ENCODE measurements at regions not wholly inside any gene's neighbourhood (a gene's known extent, or its start where the extent isn't known, plus 50 kb on each side); places are given as distances from the start of the nearest gene placed in this dataset.
"Not testable (repeated sequence)": the region's sequence is repeated elsewhere in the genome, so short reads cannot be mapped to it uniquely, and the experiment has no call there.

DNA sequence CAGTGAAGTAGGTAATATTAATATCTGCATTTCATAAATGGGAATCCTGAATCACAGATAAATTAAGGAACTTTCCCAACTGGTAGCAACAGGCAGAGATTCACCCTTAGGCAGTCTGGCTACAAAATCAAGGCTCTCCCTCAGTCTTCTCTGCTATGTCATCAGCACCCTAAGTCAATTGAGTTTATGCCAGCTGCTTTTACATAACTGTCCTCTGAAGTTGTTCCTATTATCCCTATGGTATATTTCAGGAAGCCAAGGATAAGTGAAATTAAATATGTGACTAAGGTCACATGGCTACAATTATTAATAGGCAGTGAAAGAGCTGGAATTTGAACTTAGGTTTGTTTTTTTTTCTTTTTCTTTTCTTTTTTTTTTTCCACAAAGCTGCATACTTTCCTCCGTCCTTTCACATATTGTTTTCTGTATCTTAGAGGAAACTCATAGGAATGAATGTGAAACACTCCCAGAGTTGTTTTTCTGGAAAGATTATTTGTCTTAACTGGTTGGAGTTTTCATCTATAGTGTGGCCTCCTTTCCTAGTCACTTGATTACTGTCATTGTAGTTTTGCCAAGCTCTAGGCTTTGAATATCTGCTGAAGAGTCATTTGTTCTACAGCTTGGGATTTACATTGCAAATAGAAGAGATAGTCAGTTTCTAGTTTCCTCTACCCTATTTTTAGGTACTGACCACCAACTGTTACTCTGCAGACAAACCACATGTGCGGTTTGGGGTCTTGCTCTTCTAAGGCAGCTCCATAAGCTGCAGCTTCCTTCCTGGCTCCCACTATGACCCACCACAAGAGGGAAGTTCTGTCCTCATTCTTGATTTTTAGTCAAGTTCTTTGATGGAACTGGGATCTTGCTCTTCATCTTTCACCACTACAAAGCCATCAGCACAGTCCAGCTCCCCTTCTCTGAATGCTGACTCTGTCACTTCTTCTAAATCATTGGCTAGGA is 338.0 kb upstream of the KIAA1217 start:
- no peak for DNase-seq (ENCODE audit: low read depth in 2 of 2)

DNA sequence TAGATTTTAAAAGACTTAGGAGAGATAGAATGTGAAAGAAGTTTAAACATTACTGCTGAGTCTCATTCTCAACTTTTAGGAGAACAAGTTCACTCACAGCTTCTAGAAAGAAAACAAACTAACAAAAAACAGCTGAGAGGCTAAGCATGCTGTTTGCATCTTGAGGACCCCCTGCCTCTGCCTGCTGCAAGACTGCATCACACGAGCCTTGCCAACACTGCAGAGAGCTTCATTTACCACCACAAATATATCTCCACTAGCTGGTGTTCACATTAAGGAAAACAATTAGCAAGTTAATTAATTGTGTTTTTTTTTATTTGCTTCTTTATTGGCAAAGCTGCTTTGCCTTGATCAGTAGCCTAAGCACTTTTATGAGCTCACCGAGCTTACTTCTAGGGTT is 336.6 kb upstream of the KIAA1217 start:
- no peak for DNase-seq (ENCODE audit: low read depth in 2 of 2)

DNA sequence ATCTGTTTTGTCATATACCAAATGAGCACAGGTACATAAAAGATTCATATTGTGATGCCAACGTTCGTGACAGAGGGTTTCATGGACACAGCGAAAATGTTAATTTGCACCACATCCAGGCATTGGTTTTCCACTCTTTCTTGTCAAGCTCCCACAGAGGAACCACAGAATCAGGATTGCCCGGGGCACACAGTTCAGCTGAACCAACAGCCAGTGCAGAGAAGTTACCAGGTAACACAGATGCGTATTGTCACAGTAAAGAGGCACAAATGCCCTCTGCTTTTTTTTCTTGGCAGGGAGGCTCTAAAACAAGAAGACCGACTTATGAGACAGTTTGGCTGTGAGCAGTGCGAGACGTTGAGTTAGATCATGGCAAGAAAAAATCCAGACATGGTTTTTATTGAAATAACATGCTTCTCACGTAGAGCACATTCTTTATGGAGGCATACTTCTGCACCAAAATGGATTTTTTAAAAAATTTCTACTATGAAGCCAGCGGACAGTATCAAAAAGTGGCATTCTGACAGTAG is 331.1 kb upstream of the KIAA1217 start:
- no peak for DNase-seq (ENCODE audit: low read depth in 2 of 2)

DNA sequence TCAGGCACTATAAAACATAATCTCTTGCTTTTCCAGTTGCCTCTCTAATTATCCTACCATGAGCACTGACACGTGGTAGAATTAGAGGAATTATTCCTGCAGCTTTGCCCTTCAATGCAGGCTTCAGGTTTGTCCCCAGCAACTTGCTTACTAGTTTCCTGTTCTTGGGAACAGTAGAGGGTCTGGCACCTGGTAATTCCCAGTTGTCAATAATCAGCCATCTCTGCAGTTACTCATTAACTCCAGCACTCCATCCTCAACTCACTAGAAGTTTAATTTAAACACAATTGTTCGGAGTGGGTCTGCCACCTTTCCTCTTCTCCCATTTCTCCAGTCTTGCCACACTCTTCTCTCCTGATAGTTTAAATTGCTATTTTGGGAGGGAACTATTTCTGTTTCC is 324.3 kb upstream of the KIAA1217 start:
- no peak for DNase-seq (ENCODE audit: low read depth in 2 of 2)

DNA sequence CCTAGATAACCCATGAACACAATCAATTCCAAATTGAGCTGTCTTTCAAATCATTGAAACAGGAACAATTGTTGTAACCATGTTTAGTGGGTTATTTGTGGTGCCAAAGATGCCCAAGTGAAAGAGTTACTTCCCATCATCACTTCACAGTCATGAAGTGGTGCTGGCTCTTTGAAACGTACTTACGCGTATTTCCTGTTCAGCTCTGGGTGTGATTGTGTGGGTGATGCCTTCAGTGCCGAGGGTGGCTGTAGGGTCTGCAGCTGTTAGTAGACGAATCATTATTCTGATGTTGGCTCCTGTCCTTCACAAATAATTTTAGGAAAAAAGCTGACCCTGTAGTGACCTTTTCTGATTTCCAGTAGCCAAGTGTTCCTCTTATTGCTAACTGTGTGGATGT is 323.1 kb upstream of the KIAA1217 start:
- no peak for DNase-seq (ENCODE audit: low read depth in 2 of 2)

DNA sequence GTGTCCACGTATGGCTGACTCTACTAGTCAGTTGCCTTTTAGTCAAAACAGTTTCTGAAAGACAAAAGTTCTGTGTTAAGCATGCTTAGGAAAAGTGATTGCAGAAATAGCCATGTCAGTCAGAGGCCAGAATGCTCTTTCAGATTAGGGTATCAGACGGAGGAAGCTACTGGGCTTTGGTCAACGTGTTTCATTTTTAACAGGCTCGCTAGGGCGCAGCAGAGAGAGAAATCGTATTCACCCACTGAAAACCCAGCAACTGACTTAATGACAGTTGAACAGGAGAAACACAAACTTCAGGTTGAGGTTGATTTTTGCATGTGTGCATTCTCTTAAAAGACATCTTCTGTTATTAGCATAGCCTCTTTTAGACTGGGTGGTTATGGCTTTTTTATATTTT is 322.6 kb upstream of the KIAA1217 start:
- no peak for DNase-seq (ENCODE audit: low read depth in 2 of 2)

DNA sequence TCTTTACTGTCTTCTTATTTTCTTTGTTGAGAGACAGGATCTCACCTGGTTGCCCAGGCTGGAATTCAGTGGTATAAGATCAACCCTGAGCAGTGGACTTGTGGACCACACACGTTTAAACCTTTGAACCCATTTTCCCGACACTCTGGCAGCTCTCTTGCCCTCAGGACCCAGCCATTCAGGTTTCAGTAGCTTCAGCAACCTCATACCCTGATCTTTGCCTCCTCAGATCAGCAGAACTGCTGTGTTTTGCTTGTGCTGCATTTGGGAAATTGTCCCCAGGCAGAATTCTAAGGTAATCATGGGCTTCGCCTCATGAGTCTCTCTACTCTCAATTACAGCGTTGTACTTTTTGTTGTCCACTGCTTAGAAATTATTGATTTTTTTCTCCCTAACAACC is 317.6 kb upstream of the KIAA1217 start:
- no peak for DNase-seq (ENCODE audit: low read depth in 2 of 2)

DNA sequence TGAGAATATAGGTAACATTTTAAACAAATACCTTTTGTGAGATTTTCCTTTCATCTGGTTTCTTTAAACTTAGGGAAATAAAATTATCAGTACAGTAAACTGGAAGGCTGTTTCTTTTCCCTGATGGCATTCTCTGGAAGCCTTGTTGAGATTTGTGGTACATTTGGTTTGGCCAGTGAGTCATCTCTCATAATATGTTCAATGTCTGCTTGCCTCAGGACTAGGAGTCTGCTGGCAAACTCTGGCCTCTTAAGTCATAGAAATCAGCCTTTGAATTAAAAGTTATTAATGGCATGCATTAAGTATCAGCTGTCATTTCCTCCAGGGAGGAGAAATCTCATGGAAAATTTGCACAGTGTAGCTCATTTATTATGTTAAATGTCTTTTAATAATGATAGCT is 316.6 kb upstream of the KIAA1217 start:
- no peak for DNase-seq (ENCODE audit: low read depth in 2 of 2)

DNA sequence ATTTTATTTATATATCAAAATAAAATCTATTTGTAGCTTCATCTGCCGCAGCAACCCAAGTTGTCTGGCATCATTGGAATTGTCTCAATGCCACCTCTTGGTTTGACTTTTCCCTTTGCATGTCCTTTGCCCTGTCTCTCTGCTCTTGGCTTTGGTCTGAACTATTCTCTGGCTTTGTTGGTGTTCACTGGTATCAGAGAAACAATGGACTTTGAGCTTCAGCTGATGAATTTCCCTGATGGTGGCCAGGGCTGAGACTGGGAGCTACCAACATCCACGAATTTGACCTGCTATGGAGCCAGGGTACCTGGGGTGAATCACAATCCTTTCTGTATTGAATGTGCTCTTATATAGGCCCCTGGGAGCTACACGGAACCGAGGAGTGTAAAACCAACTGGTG is 311.7 kb upstream of the KIAA1217 start:
- no peak for DNase-seq (ENCODE audit: low read depth in 2 of 2)

DNA sequence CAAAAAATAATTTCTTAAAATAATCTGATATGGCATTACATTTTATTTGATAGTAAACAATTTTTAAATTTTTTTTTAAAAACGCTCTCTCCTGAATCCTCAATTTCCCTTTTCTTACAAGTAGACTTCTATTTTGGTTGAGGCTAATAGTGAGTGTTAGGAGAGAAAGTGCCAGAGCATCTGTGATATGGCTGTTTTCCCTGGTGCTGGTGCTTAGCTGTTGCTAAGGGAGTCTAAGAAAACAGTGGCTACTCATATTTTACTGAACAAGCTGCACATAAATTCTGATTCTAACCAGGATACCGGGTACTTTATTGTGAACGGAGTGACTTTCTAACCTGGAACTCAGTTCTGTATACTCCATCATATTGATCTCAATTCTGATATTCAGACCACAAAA is 311.1 kb upstream of the KIAA1217 start:
- DNase-seq (ENCODE audit: low read depth in 2 of 2), result no peak

DNA sequence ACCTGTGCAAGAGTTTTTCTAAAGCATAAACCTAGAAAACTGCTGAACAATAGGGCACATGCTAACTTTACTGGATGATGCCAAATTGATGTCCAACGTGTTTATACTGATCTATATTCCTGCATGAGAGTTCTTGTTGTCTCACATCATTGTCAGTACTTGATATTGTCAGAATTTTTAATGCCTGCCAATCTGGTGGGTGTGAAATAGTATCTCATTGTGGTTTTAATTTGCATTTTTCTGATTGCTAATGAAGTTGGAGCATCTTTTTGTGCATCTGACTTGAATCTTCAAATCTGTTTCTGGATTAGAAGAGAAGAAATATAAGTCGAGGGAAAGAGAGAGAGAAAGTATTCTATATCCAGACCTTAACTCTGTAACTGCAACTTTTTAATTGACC is 309.8 kb upstream of the KIAA1217 start:
- DNase-seq (ENCODE audit: low read depth in 2 of 2), result no peak

DNA sequence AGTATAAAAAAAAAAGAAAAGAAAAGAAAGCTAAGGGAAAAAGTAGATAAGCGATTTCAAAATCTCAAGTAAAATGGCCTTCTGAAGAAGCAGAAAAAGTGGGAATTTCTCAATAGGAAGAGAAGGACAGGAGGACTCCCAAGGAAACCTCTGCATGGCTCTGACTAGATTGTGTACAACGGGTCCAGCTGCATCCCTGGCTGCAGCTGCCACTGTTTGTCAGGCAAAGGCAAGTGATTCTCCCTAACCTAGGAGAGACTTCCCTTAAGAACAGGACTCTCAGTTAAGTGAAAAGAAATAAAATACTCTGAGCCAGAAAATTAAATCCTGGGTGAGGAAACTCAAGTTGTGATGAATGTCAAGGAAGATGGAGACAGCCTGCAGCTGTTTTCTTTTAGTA is 298.6 kb upstream of the KIAA1217 start:
- no peak for DNase-seq (ENCODE audit: low read depth in 2 of 2)

DNA sequence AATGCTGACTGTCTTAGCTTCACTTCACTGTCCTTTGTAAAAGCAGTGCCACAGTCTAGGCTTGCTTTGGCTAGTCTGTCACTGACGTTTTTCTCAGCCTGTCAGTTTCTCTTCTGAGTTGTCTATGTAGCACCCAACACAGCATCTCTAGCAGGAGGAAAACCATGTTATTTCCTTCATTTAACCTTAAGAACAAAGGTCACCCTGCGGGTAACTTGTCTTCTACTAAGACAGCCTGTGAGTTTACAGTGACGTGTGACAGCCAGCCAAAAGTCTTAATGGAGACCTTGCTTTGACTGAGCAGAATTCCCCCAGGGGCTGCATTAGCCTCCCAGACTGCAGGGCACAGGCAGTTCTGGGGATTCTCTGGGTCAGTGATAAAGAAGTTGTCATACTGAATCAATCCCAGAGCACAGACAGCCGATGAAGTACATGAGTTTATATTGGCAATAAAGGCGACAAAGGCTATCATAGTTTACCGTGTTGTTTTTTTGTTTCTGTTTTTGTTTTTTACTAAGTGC is 296.0 kb upstream of the KIAA1217 start:
- DNase-seq (ENCODE audit: low read depth in 2 of 2), result no peak

DNA sequence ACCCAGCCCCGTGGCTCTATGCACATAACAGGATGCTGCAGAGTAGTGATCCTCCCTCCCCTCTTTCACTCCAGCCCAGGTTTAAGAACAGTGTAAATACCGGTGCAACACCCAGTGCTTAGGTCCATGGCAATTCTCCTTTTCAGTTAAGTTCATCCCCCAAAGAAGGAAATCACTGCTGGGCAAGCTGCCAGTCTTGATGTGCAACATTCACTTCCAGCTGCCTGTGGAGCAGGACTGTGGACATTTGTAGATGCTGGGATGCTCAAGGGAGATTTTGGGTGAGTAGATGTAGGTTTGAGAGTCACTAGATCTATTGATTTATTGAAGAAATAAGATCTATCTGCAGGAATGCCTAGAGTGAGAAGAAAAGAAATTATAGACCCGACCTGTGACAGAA is 294.3 kb upstream of the KIAA1217 start:
- no peak for DNase-seq (ENCODE audit: low read depth in 2 of 2)

DNA sequence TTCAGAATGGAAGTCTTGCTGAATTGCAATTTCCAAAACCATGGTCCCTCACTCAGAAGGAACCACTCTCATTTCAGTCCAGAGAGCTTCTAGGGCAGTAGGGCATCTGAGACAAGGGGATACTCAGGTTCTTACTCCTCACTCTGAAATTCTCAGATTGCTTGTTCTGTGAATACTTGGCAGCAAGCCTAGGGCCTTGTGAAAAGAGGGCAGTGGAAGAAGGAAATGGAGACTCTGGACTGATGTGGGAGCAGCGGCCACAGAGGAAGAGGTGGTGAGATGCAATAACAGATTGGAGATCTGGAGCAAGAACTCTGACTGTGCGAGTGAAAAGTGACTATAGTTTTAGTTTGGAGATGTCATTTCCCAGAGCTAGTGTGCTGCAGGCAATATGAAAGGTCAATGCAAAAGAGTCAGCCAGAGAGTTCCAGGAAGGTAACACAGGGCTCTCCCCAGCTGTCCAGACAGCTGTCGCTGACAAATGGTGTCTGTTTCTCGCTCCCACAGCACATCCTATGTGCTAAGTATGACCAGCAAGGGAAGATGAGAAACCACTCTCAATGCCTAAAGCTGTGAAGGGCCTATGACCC is 291.6 kb upstream of the KIAA1217 start:
- DNase-seq (ENCODE audit: low read depth in 2 of 2), result no peak

DNA sequence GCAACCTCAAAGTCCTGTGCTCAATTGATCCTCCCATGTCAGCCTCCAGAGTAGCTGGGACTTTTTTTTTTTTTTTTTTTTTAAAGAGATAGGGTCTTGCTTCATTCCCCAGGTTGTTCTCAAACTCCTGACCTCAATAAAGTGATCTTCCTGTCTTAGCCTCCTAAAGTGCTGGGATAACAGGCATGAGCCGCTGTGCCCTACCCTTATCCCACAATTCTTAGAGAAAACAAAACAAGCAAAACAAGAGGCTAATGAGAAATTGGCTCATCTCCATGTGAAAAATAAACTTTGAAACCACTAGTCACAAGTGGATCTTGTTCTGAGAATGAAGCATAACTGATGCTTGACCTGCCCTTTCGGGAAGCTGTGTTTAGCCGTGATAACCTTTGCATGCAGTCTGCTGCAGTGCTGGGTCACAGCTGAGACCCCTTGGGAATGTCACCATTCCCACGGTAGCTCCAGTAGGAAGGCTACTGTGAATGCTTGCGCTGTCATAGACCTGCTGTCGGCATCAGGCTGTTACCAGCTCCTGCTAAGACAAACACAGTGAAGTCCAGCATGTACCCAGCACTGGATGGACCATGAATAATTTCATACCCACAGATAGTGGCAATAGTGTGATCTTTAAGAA is 290.7 kb upstream of the KIAA1217 start:
- no peak for DNase-seq (ENCODE audit: low read depth in 2 of 2)

DNA sequence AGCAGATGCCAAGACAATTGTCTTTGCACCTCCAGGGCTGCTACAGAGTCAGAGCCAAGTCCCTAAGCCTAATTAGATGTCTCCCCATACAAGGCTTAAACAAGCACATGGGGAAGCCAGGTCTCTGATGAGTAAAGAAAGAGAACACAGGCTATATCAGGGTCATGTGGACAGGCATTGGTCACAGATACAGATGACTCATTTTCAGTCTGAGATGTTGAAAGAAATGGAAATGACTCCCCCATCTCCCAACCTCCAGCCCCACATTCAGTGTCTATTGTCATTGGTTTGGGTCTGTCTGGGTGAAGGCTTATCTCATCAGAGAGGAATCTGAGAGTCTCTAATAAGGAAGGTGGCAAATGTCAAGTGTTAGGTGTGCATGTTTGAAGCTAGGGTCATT is 290.1 kb upstream of the KIAA1217 start:
- no peak for DNase-seq (ENCODE audit: low read depth in 2 of 2)

DNA sequence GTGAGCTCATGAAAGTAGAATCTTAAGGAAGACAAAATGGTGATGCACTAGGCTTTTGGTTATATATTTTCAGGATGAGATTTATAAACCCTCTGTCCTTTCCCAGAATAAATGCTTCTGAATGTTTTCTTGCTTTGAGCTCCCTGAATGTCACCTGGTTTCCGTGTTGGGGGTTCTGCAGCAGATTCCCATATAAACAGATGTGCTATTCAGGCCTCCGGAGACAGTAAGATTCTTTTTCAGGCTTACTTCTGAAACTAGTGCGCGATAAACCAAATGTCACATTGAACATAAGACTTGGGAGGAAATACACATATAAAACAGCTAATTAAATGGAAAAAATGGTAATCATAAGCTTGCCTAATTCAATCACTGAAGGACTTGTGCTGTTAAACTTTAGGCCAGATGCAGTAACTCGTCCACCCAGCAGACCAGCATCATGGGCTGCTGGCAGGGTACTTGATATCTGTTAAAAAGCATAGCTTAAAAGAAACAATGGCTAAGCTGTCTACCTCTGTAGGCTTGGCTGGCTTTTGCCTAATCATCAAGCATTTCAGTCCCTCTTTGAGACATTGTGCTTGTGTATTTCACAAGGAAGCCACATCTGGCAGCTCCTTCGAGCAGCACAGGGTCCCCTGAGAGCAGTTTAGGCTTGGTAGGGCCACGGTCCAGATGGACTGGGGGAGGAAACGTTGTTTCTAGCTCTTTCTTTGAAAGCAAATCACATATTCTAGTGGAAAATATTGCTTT is 281.2 kb upstream of the KIAA1217 start:
- DNase-seq (ENCODE audit: low read depth in 2 of 2), result no peak

DNA sequence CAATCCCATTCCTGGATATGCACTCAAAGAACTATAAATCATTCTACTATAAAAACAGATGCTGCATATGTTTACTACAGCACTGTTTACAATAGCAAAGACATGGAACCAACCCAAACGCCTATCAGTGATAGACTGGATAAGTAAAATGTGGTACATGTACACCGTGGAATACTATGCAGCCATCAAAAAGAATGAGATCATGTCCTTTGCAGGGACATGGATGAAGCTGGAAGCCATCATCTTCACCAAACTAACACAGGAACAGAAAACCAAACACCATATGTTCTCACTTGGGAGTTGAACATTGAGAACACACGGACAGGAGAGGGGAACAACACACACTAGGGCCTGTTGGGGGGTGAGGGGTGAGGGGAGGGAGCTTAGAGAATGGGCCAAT is 274.9 kb upstream of the KIAA1217 start:
- not testable (repeated sequence) for DNase-seq (ENCODE audit: low read depth in 2 of 2)

DNA sequence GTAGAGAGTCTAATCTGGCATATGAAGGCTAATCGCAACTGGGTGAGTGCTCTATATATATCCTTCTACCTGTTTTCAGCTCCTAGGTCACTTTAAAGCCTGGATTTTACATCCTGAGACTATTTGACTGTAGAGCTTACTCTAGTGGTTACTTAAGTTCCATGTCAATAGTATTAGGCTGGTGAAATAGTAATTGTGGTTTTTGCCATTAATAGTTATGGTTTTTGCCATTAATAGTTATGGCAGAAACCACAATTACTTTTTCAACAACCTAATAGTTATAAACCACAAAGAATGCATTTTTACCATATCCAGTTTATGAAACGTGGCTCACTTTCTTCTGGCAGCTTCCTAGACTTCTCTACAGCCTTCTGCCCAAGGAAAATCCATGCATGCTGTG is 263.1 kb upstream of the KIAA1217 start:
- DNase-seq (ENCODE audit: low read depth in 2 of 2), result no peak

DNA sequence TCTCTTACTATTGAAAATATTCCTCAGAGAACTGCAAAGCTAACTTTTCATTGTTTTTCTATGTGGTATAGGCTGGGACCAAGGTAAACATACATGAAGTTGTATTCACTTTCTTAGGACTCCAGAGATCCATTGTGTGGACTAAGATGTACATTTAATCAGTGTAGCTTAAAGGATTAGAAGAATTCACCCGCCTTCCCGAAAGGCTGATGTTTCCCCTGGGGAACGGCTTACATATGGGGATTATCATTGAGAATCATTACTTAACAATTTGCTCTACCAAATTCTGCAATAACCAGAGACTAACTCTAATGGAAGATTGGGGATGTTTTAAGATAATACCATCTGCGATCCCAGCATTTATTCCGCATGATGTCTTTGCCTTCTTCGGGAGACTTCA is 257.1 kb upstream of the KIAA1217 start:
- no peak for DNase-seq (ENCODE audit: low read depth in 2 of 2)

Measured in stimulated activated CD4-positive, alpha-beta T cell treated with anti-CD3 and anti-CD28 coated beads, Interleukin-4, amount 100 ng/mL, for 48 hours (primary cell).